K562 (cell line): ENCODE measurements at regions not wholly inside any gene's neighbourhood (a gene's known extent, or its start where the extent isn't known, plus 50 kb on each side); places are given as distances from the start of the nearest gene placed in this dataset.
"Not testable (repeated sequence)": the region's sequence is repeated elsewhere in the genome, so short reads cannot be mapped to it uniquely, and the experiment has no call there.

ENCODE experiments used
- ATAC-seq: fragments of 200-7000 bp; cut with Tn5 transposase; 3 replicates; pipeline ENCODE4 v1.9.1; 2020; ENCODE audit warnings: moderate library complexity
- BruUV-seq: library from RNA; stranded (reverse); fragments of 400-500 nt; replicated peaks from 2 replicates; lab custom pipeline; 2021; lab: Mats Ljungman, UMichigan
- CTCF ChIA-PET: fragments of 300-600 bp; formaldehyde crosslinking; extraction: SDS; loops from one replicate; lab custom pipeline; 2021; ENCODE audit warnings: low intra/inter-chr PET ratio; lab: Yijun Ruan, JAX
- POLR2A ChIA-PET: fragments of 300-600, 350-650 bp; sonication (Branson Sonifier 250); formaldehyde crosslinking; extraction: SDS; loops from one replicate; lab custom pipeline; 2021; ENCODE audit warnings: antibody characterized with exemption, inconsistent platforms; lab: Yijun Ruan, JAX
- DNase-seq, 4 experiments: peaks; one replicate each; pipeline versions ENCODE4 v3.0.0 to v3.0.0-alpha.2; 2011 to 2018; ENCODE audit warnings: low spot score in 3 of 4, mixed read lengths in 3 of 4; ENCODE audit errors: extremely low read depth in 1 of 4
- FAIRE-seq: peaks from 2 replicates; lab custom pipeline; 2011; peaks lifted over from hg19 to GRCh38; lab: Jason Lieb, UNC
- H2AFZ ChIP-seq: 2 replicates; pipeline ENCODE4 v1.6.0; 2011; ENCODE audit warnings: low read depth, low read length, control low read depth, inconsistent platforms
- H3K27ac ChIP-seq: fragments of 200-600 bp; 3 replicates; pipeline ENCODE4 v1.8.0; 2011; ENCODE audit warnings: low read depth, mild to moderate bottlenecking, control low read depth, inconsistent platforms, low read length, moderate library complexity, mixed read lengths; ENCODE audit errors: extremely low read depth
- H3K27me3 ChIP-seq, 2 experiments: fragments of 300-600 bp in 1 of 2; 2 replicates in 1 of 2; 3 replicates in 1 of 2; pipeline versions ENCODE4 v1.6.0 to v1.8.0; 2011; ENCODE audit warnings: inconsistent platforms in 2 of 2, low read length in 2 of 2, mild to moderate bottlenecking in 1 of 2, mixed read lengths in 1 of 2, moderate library complexity in 1 of 2; ENCODE audit not compliant: control insufficient read depth in 2 of 2, insufficient read depth in 2 of 2
- H3K36me3 ChIP-seq: fragments of 300-600 bp; 3 replicates; pipeline ENCODE4 v1.8.0; 2011; ENCODE audit warnings: mild to moderate bottlenecking, low read length, inconsistent platforms; ENCODE audit not compliant: control insufficient read depth, insufficient read depth
- H3K4me1 ChIP-seq, 2 experiments: fragments of 200-600 bp in 1 of 2; replicated peaks in 1 of 2; 2 replicates in 1 of 2; 3 replicates in 1 of 2; pipeline versions ENCODE4 v1.5.1 to v1.8.0; 2011; ENCODE audit warnings: inconsistent platforms in 2 of 2, low read length in 2 of 2, mild to moderate bottlenecking in 1 of 2, mixed read lengths in 1 of 2, moderate library complexity in 1 of 2; ENCODE audit not compliant: control insufficient read depth in 2 of 2, insufficient read depth in 2 of 2
- H3K4me2 ChIP-seq: 2 replicates; pipeline ENCODE4 v1.6.1; 2011; ENCODE audit warnings: low read length, control low read depth, inconsistent platforms, mixed read lengths; ENCODE audit not compliant: insufficient read depth
- H3K4me3 ChIP-seq: fragments of 200-600 bp; sonication (generic), shearing (Covaris generic); 2 replicates; pipeline ENCODE4 v1.5.1; 2016; ENCODE audit warnings: control low read depth, inconsistent platforms
- H3K79me2 ChIP-seq: fragments of 200-600 bp; 3 replicates; pipeline ENCODE4 v1.8.0; 2011; ENCODE audit warnings: low read length, inconsistent platforms; ENCODE audit not compliant: control insufficient read depth, insufficient read depth
- H3K9ac ChIP-seq, 2 experiments: 2 replicates each; pipeline versions ENCODE4 v1.6.0 to v1.6.1; 2011; ENCODE audit warnings: low read depth in 2 of 2, low read length in 2 of 2, control low read depth in 1 of 2, inconsistent platforms in 1 of 2, mild to moderate bottlenecking in 1 of 2, mixed read lengths in 1 of 2; ENCODE audit not compliant: insufficient read depth in 1 of 2
- H3K9me1 ChIP-seq: one replicate; pipeline ENCODE4 v1.6.0; 2011; ENCODE audit warnings: inconsistent platforms, mild to moderate bottlenecking, low read length, moderate library complexity; ENCODE audit not compliant: control insufficient read depth, insufficient read depth
- H3K9me3 ChIP-seq: replicated peaks from 2 replicates; pipeline ENCODE4 v1.5.1; 2011; ENCODE audit warnings: low read depth, low read length, inconsistent platforms; ENCODE audit not compliant: control insufficient read depth, insufficient read depth
- H4K20me1 ChIP-seq: replicated peaks from 2 replicates; pipeline ENCODE4 v1.6.1; 2011; ENCODE audit warnings: low read length, inconsistent platforms, mixed read lengths; ENCODE audit not compliant: control insufficient read depth, insufficient read depth
- WGBS: fragments of 100-300 bp; shearing (Covaris generic); methylation state at CpG from one replicate; pipeline ENCODE4 v1.1.6; 2016; ENCODE audit warnings: low coverage, mixed read lengths; ENCODE audit not compliant: insufficient coverage; ENCODE audit errors: missing lambda C conversion rate; 5-methylcytosine and 5-hydroxymethylcytosine counted together
- in situ Hi-C: fragments of 300-500 bp; cut with MboI; formaldehyde crosslinking; loops from 4 replicates; pipeline ENCODE4 v1.15.0; 2018; ENCODE audit warnings: inconsistent platforms, mixed read lengths
- intact Hi-C: fragments of 100-400 bp; cut with micrococcal nuclease; formaldehyde crosslinking; loops from 2 replicates; pipeline ENCODE4 v1.14.2; 2022

- intact Hi-C loops, H3K9me3 ChIP-seq, H3K27me3 ChIP-seq, H3K4me3 ChIP-seq, H3K27ac ChIP-seq, H3K9ac ChIP-seq, H3K79me2 ChIP-seq, FAIRE-seq, ATAC-seq, H2AFZ ChIP-seq, H3K36me3 ChIP-seq, H3K9me1 ChIP-seq, H4K20me1 ChIP-seq, in situ Hi-C loops, DNase-seq, H3K4me1 ChIP-seq, H3K4me2 ChIP-seq, BruUV-seq, POLR2A ChIA-PET, CTCF ChIA-PET: not testable (repeated sequence)
- 47% methylated on average over 3 of the region's 8 CpGs for WGBS
Observed at GRCh38 chr7:51389952-51390351, 73.3 kb upstream of the COBL start.

DNA sequence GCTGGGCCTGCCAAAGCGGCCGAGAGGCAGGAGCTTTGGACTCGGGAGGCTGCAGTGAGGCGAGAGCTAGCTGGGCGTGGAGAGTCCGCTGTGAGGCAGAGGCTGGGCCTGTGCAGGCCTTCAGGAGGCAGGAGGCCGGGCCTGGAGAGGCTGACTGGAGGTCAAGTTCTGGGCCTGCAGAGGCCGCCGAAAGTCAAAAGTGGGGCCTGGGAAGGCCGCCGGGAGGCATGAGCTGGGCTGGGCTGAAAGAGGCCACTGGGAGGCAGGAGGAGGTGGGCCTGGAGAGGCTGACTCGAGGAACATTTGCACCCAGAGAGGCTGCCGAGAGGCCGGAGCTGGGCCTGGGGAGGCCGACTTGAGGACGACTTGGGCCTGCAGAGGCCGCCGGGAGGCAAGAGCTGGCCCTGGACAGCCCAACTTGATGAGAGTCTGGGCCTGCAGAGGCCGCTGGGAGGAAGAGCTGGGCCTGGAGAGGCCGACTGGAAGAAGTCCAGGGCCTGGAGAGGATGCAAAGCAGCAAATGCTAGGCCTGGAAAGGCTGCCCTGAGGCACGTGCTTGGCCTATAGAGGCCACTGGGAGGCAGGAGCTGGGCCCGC lies 72.7 kb upstream of the COBL start:
- intact Hi-C loops, H3K36me3 ChIP-seq, FAIRE-seq, DNase-seq, H4K20me1 ChIP-seq, H3K9me1 ChIP-seq, H3K27me3 ChIP-seq, H2AFZ ChIP-seq, in situ Hi-C loops, H3K4me3 ChIP-seq, H3K4me2 ChIP-seq, BruUV-seq, POLR2A ChIA-PET, CTCF ChIA-PET, H3K4me1 ChIP-seq, H3K27ac ChIP-seq, H3K79me2 ChIP-seq, H3K9me3 ChIP-seq, ATAC-seq, H3K9ac ChIP-seq: not testable (repeated sequence)
- 60% methylated on average over 10 of the region's 22 CpGs for WGBS

- H3K4me3 ChIP-seq, CTCF ChIA-PET, in situ Hi-C loops, H3K27ac ChIP-seq, H3K4me2 ChIP-seq, H3K4me1 ChIP-seq, ATAC-seq, H3K27me3 ChIP-seq, BruUV-seq, H4K20me1 ChIP-seq, FAIRE-seq, POLR2A ChIA-PET, H3K9me3 ChIP-seq, H3K79me2 ChIP-seq, intact Hi-C loops, DNase-seq, H3K36me3 ChIP-seq, H3K9ac ChIP-seq, H2AFZ ChIP-seq, H3K9me1 ChIP-seq: not testable (repeated sequence)
- 89% methylated on average over 7 of the region's 16 CpGs for WGBS
Observed at GRCh38 chr7:51388241-51388640, 71.6 kb upstream of the COBL start.
